GM23338 (cell line): ENCODE measurements at regions not wholly inside any gene's neighbourhood (a gene's known extent, or its start where the extent isn't known, plus 50 kb on each side); places are given as distances from the start of the nearest gene placed in this dataset.

Experiments
- CREB1 ChIP-seq: fragments of 250-450 bp; sonication (Bioruptor Pico); IDR thresholded peaks from 2 replicates; pipeline ENCODE4 v1.5.0; 2020; ENCODE audit warnings: low read depth, mild to moderate bottlenecking, moderate library complexity
- CTCF ChIP-seq, 2 experiments: fragments of 200-600 bp in 1 of 2; sonication (generic) in 1 of 2; conservative IDR thresholded peaks; 2 replicates each; pipeline versions ENCODE4 v1.5.1 to v1.6.1; 2016 to 2017; ENCODE audit warnings: antibody characterized with exemption in 2 of 2, low read depth in 2 of 2, mild to moderate bottlenecking in 2 of 2, moderate library complexity in 1 of 2
- ETS1 ChIP-seq: IDR thresholded peaks from 2 replicates; pipeline ENCODE4 v1.6.1; 2016; ENCODE audit warnings: antibody characterized with exemption
- EZH2 ChIP-seq: fragments of 200-600 bp; sonication (generic); IDR thresholded peaks from one replicate; pipeline ENCODE4 v1.8.0; 2017; ENCODE audit warnings: antibody characterized with exemption, mild to moderate bottlenecking, low read depth; ENCODE audit not compliant: unreplicated experiment
- EZH2phosphoT487 ChIP-seq: fragments of 200-600 bp; sonication (generic); IDR thresholded peaks from one replicate; pipeline ENCODE4 v1.8.1; 2018; ENCODE audit warnings: antibody characterized with exemption; ENCODE audit not compliant: unreplicated experiment
- POLR2AphosphoS5 ChIP-seq: IDR thresholded peaks from 2 replicates; pipeline ENCODE4 v1.6.1; 2016; ENCODE audit warnings: antibody characterized with exemption, low read depth
- REST ChIP-seq: IDR thresholded peaks from one replicate; pipeline ENCODE4 v1.6.1; 2018; ENCODE audit warnings: antibody characterized with exemption; ENCODE audit not compliant: unreplicated experiment
- ZNF331 ChIP-seq: fragments of 250-450 bp; sonication (Bioruptor Pico); IDR thresholded peaks from 2 replicates; pipeline ENCODE4 v1.5.0; 2020; ENCODE audit warnings: low read depth, mild to moderate bottlenecking, moderate library complexity

- no peak for TF ChIP-seq CTCF (conservative IDR thresholded peaks at IDR 0.05; ENCODE audit: low read depth in 2 of 2)
- no peak for TF ChIP-seq POLR2AphosphoS5
- no peak for TF ChIP-seq REST
- no peak for TF ChIP-seq EZH2phosphoT487
- TF ChIP-seq EZH2: no peak
- TF ChIP-seq ZNF331 (CRISPR knock-in tag): no peak
- TF ChIP-seq CREB1: no peak
- TF ChIP-seq ETS1: no peak
Observed at GRCh38 chr5:71924325-71924724, 182.9 kb upstream of the MAP1B start.
